Smooth muscle cell (in vitro differentiated cells): ENCODE measurements at regions not wholly inside any gene's neighbourhood (a gene's known extent, or its start where the extent isn't known, plus 50 kb on each side); places are given as distances from the start of the nearest gene placed in this dataset.

ENCODE experiments used
- DNase-seq: peaks from one replicate; lab custom pipeline; 2025; ENCODE audit not compliant: unreplicated experiment; lab: John Stamatoyannopoulos, UW
- H2AFZ ChIP-seq: fragments of 200-600 bp; sonication (generic); 2 replicates; pipeline ENCODE4 v1.6.0; 2016; ENCODE audit warnings: antibody characterized with exemption, low read depth, mild to moderate bottlenecking
- H3F3A ChIP-seq: fragments of 200-600 bp; sonication (generic); 2 replicates; pipeline ENCODE4 v1.6.0; 2017; ENCODE audit warnings: antibody characterized with exemption, low read depth
- H3K27ac ChIP-seq: fragments of 200-600 bp; sonication (generic); 2 replicates; pipeline ENCODE4 v1.5.1; 2016; ENCODE audit warnings: low read depth, mild to moderate bottlenecking
- H3K27me3 ChIP-seq: fragments of 200-600 bp; sonication (generic); 2 replicates; pipeline ENCODE4 v1.6.1; 2016; ENCODE audit warnings: low read depth, mild to moderate bottlenecking
- H3K36me3 ChIP-seq: fragments of 200-600 bp; sonication (generic); 2 replicates; pipeline ENCODE4 v1.5.1; 2016; ENCODE audit warnings: low read depth
- H3K4me1 ChIP-seq: fragments of 200-600 bp; sonication (generic); 2 replicates; pipeline ENCODE4 v1.5.1; 2016; ENCODE audit warnings: low read depth
- H3K4me2 ChIP-seq: fragments of 200-600 bp; sonication (generic); 2 replicates; pipeline ENCODE4 v1.6.0; 2016; ENCODE audit warnings: mild to moderate bottlenecking
- H3K4me3 ChIP-seq: fragments of 200-600 bp; sonication (generic); 2 replicates; pipeline ENCODE4 v1.5.1; 2016; ENCODE audit warnings: mild to moderate bottlenecking
- H3K79me2 ChIP-seq: fragments of 200-600 bp; sonication (generic); 2 replicates; pipeline ENCODE4 v1.6.0; 2016; ENCODE audit warnings: low read depth, mild to moderate bottlenecking
- H3K9ac ChIP-seq: fragments of 200-600 bp; sonication (generic); 2 replicates; pipeline ENCODE4 v1.6.0; 2016; ENCODE audit warnings: low read depth
- H3K9me3 ChIP-seq: fragments of 200-600 bp; sonication (generic); replicated peaks from 2 replicates; pipeline ENCODE4 v1.5.1; 2016; ENCODE audit warnings: low read depth
- H4K20me1 ChIP-seq: fragments of 200-600 bp; sonication (generic); 2 replicates; pipeline ENCODE4 v1.6.0; 2016; ENCODE audit warnings: low read depth
- CTCF ChIP-seq: fragments of 200-600 bp; sonication (generic); IDR thresholded peaks from 2 replicates; pipeline ENCODE4 v1.5.1; 2017; ENCODE audit warnings: borderline replicate concordance, mild to moderate bottlenecking, antibody characterized with exemption; ENCODE audit not compliant: insufficient read depth, poor library complexity, severe bottlenecking
- WGBS: methylation state at CpG from one replicate; pipeline ENCODE4 v1.1.7; 2016; ENCODE audit warnings: low lambda C conversion rate; 5-methylcytosine and 5-hydroxymethylcytosine counted together

- H3K9me3 ChIP-seq, result no peaks in the 10 kb centered on the region
- H3K79me2 ChIP-seq, result no peaks in the 10 kb centered on the region
- no peak overlapping the region for H3K27ac ChIP-seq
- no peak overlapping the region for H3K4me3 ChIP-seq
- no peaks in the 10 kb centered on the region for H3F3A ChIP-seq
- H3K4me1 ChIP-seq, result no peaks in the 10 kb centered on the region
- H3K9ac ChIP-seq, result no peak overlapping the region
- H3K36me3 ChIP-seq, result no peaks in the 10 kb centered on the region
- DNase-seq, result no peak
- no peaks in the 10 kb centered on the region for H3K27me3 ChIP-seq
- H4K20me1 ChIP-seq, result no peaks in the 10 kb centered on the region
- no peak for TF ChIP-seq CTCF
- no peak overlapping the region for H2AFZ ChIP-seq
- H3K4me2 ChIP-seq, result no peak overlapping the region
Measured at GRCh38 chr21:17949421-17949820, 130.3 kb upstream of the C21orf91 start.

- H3K4me3 ChIP-seq, result no peak overlapping the region
- H3K9me3 ChIP-seq, result no peaks in the 10 kb centered on the region
- no peaks in the 10 kb centered on the region for H3K36me3 ChIP-seq
- no peak for TF ChIP-seq CTCF
- no peak overlapping the region for H3K4me2 ChIP-seq
- no peaks in the 10 kb centered on the region for H3F3A ChIP-seq
- WGBS, result 59% methylated on average over 2 of the region's 2 CpGs
- H2AFZ ChIP-seq, result no peak overlapping the region
- H3K4me1 ChIP-seq, result no peaks in the 10 kb centered on the region
- no peaks in the 10 kb centered on the region for H4K20me1 ChIP-seq
- H3K27me3 ChIP-seq, result no peaks in the 10 kb centered on the region
- no peak overlapping the region for H3K27ac ChIP-seq
- no peak overlapping the region for H3K9ac ChIP-seq
- no peaks in the 10 kb centered on the region for H3K79me2 ChIP-seq
- no peak for DNase-seq
Measured at GRCh38 chr21:17947531-17947930, 128.4 kb upstream of the C21orf91 start.

- H3K4me1 ChIP-seq, result no peaks in the 10 kb centered on the region
- peaks cover 3% of the 10 kb centered on the region for H3K27me3 ChIP-seq
- H3K36me3 ChIP-seq, result no peaks in the 10 kb centered on the region
- no peaks in the 10 kb centered on the region for H4K20me1 ChIP-seq
- H2AFZ ChIP-seq, result no peak overlapping the region
- no peak overlapping the region for H3K4me3 ChIP-seq
- 88% methylated on average over 4 of the region's 4 CpGs for WGBS
- H3K9ac ChIP-seq, result no peak overlapping the region
- DNase-seq, result no peak
- no peaks in the 10 kb centered on the region for H3K9me3 ChIP-seq
- H3K27ac ChIP-seq, result no peak overlapping the region
- H3K79me2 ChIP-seq, result no peaks in the 10 kb centered on the region
- H3F3A ChIP-seq, result no peaks in the 10 kb centered on the region
- TF ChIP-seq CTCF, result peak; percentile 16
- no peak overlapping the region for H3K4me2 ChIP-seq
Measured at GRCh38 chr21:17931080-17931479, 111.9 kb upstream of the C21orf91 start.

GRCh38 chr21:17930093-17930492, 110.9 kb upstream of the C21orf91 start:
- no peak for DNase-seq
- 86% methylated on average over 1 of the region's 1 CpG for WGBS
- no peaks in the 10 kb centered on the region for H3F3A ChIP-seq

More at GRCh38 chr21:17930093-17930492, 110.9 kb upstream of the C21orf91 start:
- Histone ChIP-seq H3K4me1 (no peaks in the 10 kb centered on the region), H2AFZ (no peak overlapping the region), H3K9me3 (no peaks in the 10 kb centered on the region), H3K27ac (no peak overlapping the region), H3K27me3 (no peaks in the 10 kb centered on the region), H3K9ac (no peak overlapping the region), H3K36me3 (no peaks in the 10 kb centered on the region), H3K4me3 (no peak overlapping the region), H3K79me2 (no peaks in the 10 kb centered on the region), H4K20me1 (no peaks in the 10 kb centered on the region), H3K4me2 (no peak overlapping the region)
- TF ChIP-seq CTCF, result no peak
